ENCODE measurements at regions not wholly inside any gene's neighbourhood (a gene's known extent, or its start where the extent isn't known, plus 50 kb on each side); places are given as distances from the start of the nearest gene placed in this dataset.

- no peaks in the 10 kb centered on the region for H3K27me3 ChIP-seq (ENCODE audit: control insufficient read depth in 1 of 2, insufficient read depth in 2 of 2, low read length in 2 of 2)
- H3K4me1 Mint-ChIP-seq (ENCODE audit: low read depth): no peaks in the 10 kb centered on the region
- H3K27ac ChIP-seq (ENCODE audit: low read depth in 1 of 2, low read length in 2 of 2): no peak overlapping the region
- no peaks in the 10 kb centered on the region for H3K36me3 Mint-ChIP-seq (ENCODE audit: low read depth)
- no peaks in the 10 kb centered on the region for H3K36me3 ChIP-seq (ENCODE audit: insufficient read depth, low read length)
- intact Hi-C loops (cut with DNase I, micrococcal nuclease): no loop called here
- ChIA-PET CTCF (no interaction called here), POLR2A (no interaction called here)
- H3K4me1 ChIP-seq (ENCODE audit: insufficient read depth, low read length): no peaks in the 10 kb centered on the region
- no peaks in the 10 kb centered on the region for H3K9me3 Mint-ChIP-seq
- H3K4me3 ChIP-seq (ENCODE audit: low read length): no peak overlapping the region
- no peak overlapping the region for H3K27ac Mint-ChIP-seq
- peaks cover 0 to 9% of the 10 kb centered on the region in 2 experiments for H3K9me3 ChIP-seq (ENCODE audit: control insufficient read depth in 1 of 2, insufficient read depth in 1 of 2, low read length in 2 of 2)
- no peak for DNase-seq
- no peaks in the 10 kb centered on the region for H3K27me3 Mint-ChIP-seq
- TF ChIP-seq CTCF (IDR thresholded peaks at IDR 0.05): no peak
- no peak overlapping the region for H3K4me3 Mint-ChIP-seq
- ATAC-seq (ENCODE audit: poor library complexity): no peak
These were observed 374.1 kb upstream of the RBMS3 start for GRCh38 chr3:28906561-28907310.

- no peak for DNase-seq
- intact Hi-C loops (cut with DNase I, micrococcal nuclease): no loop called here
- no peak for TF ChIP-seq CTCF (IDR thresholded peaks at IDR 0.05)
- H3K9me3 ChIP-seq (ENCODE audit: control insufficient read depth in 1 of 2, insufficient read depth in 1 of 2, low read length in 2 of 2): peaks cover 0 to 9% of the 10 kb centered on the region in 2 experiments
- Mint-ChIP-seq H3K4me3 (no peak overlapping the region), H3K36me3 (ENCODE audit: low read depth) (no peaks in the 10 kb centered on the region), H3K27ac (no peak overlapping the region), H3K9me3 (no peaks in the 10 kb centered on the region), H3K27me3 (no peaks in the 10 kb centered on the region), H3K4me1 (ENCODE audit: low read depth) (no peaks in the 10 kb centered on the region)
- no peak overlapping the region for H3K4me3 ChIP-seq (ENCODE audit: low read length)
- H3K27me3 ChIP-seq (ENCODE audit: control insufficient read depth in 1 of 2, insufficient read depth in 2 of 2, low read length in 2 of 2): no peaks in the 10 kb centered on the region
- no peak for ATAC-seq (ENCODE audit: poor library complexity)
- H3K36me3 ChIP-seq (ENCODE audit: insufficient read depth, low read length): no peaks in the 10 kb centered on the region
- H3K27ac ChIP-seq (ENCODE audit: low read depth in 1 of 2, low read length in 2 of 2): no peak overlapping the region
- H3K4me1 ChIP-seq (ENCODE audit: insufficient read depth, low read length): no peaks in the 10 kb centered on the region
- POLR2A ChIA-PET: no interaction called here
- CTCF ChIA-PET: no interaction called here
These were observed 373.3 kb upstream of the RBMS3 start for GRCh38 chr3:28907616-28908015.

DNA sequence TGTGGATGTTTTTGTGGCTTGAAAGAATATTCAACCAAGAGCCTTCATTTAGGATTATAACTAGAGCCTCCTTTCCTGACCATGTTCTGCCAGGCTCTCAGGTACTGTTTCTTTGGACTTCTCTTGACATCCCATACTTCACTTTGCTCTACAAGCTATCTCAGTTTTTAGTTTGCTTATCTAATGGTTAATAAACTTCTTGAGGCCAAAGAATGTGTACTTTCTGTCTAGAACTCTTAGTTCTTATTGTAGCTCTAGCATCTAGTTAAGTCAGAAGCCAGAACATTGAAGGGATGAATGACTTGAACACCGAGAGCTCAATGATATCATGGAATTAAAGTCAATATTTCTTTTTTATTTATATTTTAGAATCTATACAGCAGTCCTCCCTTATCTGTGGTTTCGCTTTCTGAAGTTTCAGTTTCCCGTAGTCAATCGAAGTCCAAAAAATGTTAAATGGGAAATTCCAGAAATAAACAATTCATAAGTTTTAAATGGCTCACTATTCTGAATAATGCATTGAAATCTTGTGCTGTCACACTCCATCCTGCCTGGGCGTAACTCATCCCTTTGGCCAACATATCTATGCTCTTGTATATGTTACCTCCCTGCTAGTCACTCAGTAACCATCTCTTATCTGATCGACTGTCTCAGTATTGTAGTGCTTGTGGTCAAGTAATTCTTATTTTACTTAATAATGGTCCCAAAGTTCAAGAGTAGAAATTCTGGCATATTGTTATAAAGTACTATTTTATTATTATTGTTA is 368.6 kb upstream of the RBMS3 start:
- no peak for DNase-seq
- H3K4me1 ChIP-seq (ENCODE audit: insufficient read depth, low read length): no peaks in the 10 kb centered on the region
- TF ChIP-seq CTCF (IDR thresholded peaks at IDR 0.05): no peak
- H3K27me3 ChIP-seq (ENCODE audit: control insufficient read depth in 1 of 2, insufficient read depth in 2 of 2, low read length in 2 of 2): no peaks in the 10 kb centered on the region
- Mint-ChIP-seq H3K4me3 (no peak overlapping the region), H3K36me3 (ENCODE audit: low read depth) (no peaks in the 10 kb centered on the region), H3K4me1 (ENCODE audit: low read depth) (no peaks in the 10 kb centered on the region), H3K9me3 (no peaks in the 10 kb centered on the region), H3K27ac (no peak overlapping the region), H3K27me3 (no peaks in the 10 kb centered on the region)
- no peak for ATAC-seq (ENCODE audit: poor library complexity)
- H3K9me3 ChIP-seq (ENCODE audit: control insufficient read depth in 1 of 2, insufficient read depth in 1 of 2, low read length in 2 of 2): no peaks in the 10 kb centered on the region
- no peak overlapping the region for H3K4me3 ChIP-seq (ENCODE audit: low read length)
- no peaks in the 10 kb centered on the region for H3K36me3 ChIP-seq (ENCODE audit: insufficient read depth, low read length)
- POLR2A ChIA-PET: no interaction called here
- CTCF ChIA-PET: no interaction called here
- no peak overlapping the region for H3K27ac ChIP-seq (ENCODE audit: low read depth in 1 of 2, low read length in 2 of 2)
- intact Hi-C loops (cut with DNase I, micrococcal nuclease): no loop called here
